ENCODE measurements at regions not wholly inside any gene's neighbourhood (a gene's known extent, or its start where the extent isn't known, plus 50 kb on each side); places are given as distances from the start of the nearest gene placed in this dataset.

DNA sequence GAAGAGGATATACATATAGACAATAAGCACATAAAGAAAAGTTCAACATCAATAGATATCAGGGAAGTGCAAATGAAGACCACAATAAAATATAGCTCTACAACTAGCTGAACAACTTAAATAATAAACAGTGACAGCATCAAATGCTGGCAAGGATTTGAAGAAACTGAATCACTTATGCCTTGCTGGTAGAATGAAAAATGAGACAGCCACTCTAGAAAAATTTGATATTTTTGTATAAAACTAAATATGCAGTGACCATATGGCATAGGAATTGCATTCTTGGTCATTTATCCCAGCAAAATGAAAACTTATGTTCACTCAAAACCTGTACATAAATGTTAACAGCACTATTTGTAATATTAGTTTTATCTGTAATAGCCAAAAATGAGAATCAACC, 1102.0 kb downstream of the C4orf33 start:
- Histone ChIP-seq H2BK20ac (ENCODE audit: low read depth, low read length) (no peak overlapping the region), H3K9me1 (ENCODE audit: insufficient read depth, low read length) (no peaks in the 10 kb centered on the region), H3K56ac (ENCODE audit: extremely low read depth, insufficient read depth, low read length) (no peak overlapping the region), H4K91ac (ENCODE audit: insufficient read depth, low read depth, low read length) (no peak overlapping the region), H2AFZ (replicated peaks; ENCODE audit: low read length, poor library complexity) (no peak overlapping the region), H4K5ac (ENCODE audit: low read depth, low read length) (no peak overlapping the region), H3K4me1 (ENCODE audit: control insufficient read depth, insufficient read depth, low read length) (no peaks in the 10 kb centered on the region), H2BK15ac (ENCODE audit: low read depth, low read length) (no peak overlapping the region), H2AK5ac (ENCODE audit: low read depth, low read length) (no peak overlapping the region), H3K23ac (ENCODE audit: low read depth, low read length) (no peak overlapping the region), H3K27me3 (ENCODE audit: control insufficient read depth, insufficient read depth, low read length) (no peaks in the 10 kb centered on the region), H3K36me3 (ENCODE audit: control insufficient read depth, insufficient read depth, low read length) (no peaks in the 10 kb centered on the region), H4K8ac (ENCODE audit: low read depth in 2 of 2, low read length in 2 of 2) (no peak overlapping the region), H2BK120ac (ENCODE audit: low read depth, low read length) (no peak overlapping the region), H3K4ac (ENCODE audit: low read depth, low read length) (no peak overlapping the region), H3K14ac (replicated peaks; ENCODE audit: low read depth, low read length) (no peak overlapping the region), H3K9ac (ENCODE audit: low read depth, low read length) (no peak overlapping the region), H3K79me1 (ENCODE audit: low read depth in 1 of 2, low read length in 2 of 2) (no peaks in the 10 kb centered on the region), H3K4me2 (ENCODE audit: low read depth, low read length) (no peak overlapping the region), H3K9me3 (ENCODE audit: control insufficient read depth, insufficient read depth, low read length) (peaks cover 19% of the 10 kb centered on the region), H3K27ac (ENCODE audit: insufficient read depth, low read length) (no peak overlapping the region), H3K4me3 (ENCODE audit: insufficient read depth, low read depth, low read length) (no peak overlapping the region), H2BK5ac (ENCODE audit: low read depth, low read length, poor library complexity, severe bottlenecking) (no peak overlapping the region), H3K18ac (ENCODE audit: low read depth, low read length) (no peak overlapping the region), H4K20me1 (ENCODE audit: insufficient read depth, low read length) (no peaks in the 10 kb centered on the region), H2AK9ac (replicated peaks; ENCODE audit: low read depth, low read length, poor library complexity) (no peak overlapping the region)
- no TSS peak for BruUV-seq (replicated peaks)
- in situ Hi-C loops (cut with MboI; ENCODE audit: low sequenced_read_pairs): no loop called here
- dilution Hi-C loops (cut with HindIII; ENCODE audit: low sequenced_read_pairs, unreplicated experiment): no loop called here
- no peak for TF ChIP-seq CHD1 (IDR thresholded peaks at IDR 0.05; ENCODE audit: low read depth, low read length)
- POLR2A ChIA-PET (ENCODE audit: unreplicated experiment): no interaction called here
- no peak for DNase-seq
- intact Hi-C loops (cut with micrococcal nuclease): no loop called here
- CTCF ChIA-PET: no interaction called here
- ATAC-seq (ENCODE audit: low read depth): no peak

Measured in IMR-90 (cell line).